H9 (cell line): ENCODE measurements at regions not wholly inside any gene's neighbourhood (a gene's known extent, or its start where the extent isn't known, plus 50 kb on each side); places are given as distances from the start of the nearest gene placed in this dataset.

Source experiments
- DNase-seq: peaks from one replicate; pipeline ENCODE4 v3.0.0-alpha.2; 2017
- H2AFZ ChIP-seq: one replicate; pipeline ENCODE4 v1.6.1; 2013; ENCODE audit warnings: mild to moderate bottlenecking, low read length, control low read depth, moderate library complexity
- H2AK5ac ChIP-seq: 2 replicates; pipeline ENCODE4 v1.6.1; 2013; ENCODE audit warnings: low read length, control low read depth, mixed read lengths; ENCODE audit not compliant: insufficient read length
- H2BK120ac ChIP-seq: one replicate; pipeline ENCODE4 v1.6.1; 2013; ENCODE audit warnings: low read depth, mild to moderate bottlenecking, low read length, control low read depth, inconsistent platforms; ENCODE audit not compliant: poor library complexity, severe bottlenecking
- H2BK12ac ChIP-seq: 2 replicates; pipeline ENCODE4 v1.6.1; 2013; ENCODE audit warnings: low read length, control low read depth, mixed read lengths, low read depth; ENCODE audit not compliant: insufficient read length
- H2BK15ac ChIP-seq: 2 replicates; pipeline ENCODE4 v1.6.1; 2013; ENCODE audit warnings: low read depth, low read length, control low read depth
- H2BK20ac ChIP-seq: one replicate; pipeline ENCODE4 v1.6.1; 2013; ENCODE audit warnings: low read depth, mild to moderate bottlenecking, low read length, control low read depth, inconsistent platforms; ENCODE audit not compliant: poor library complexity, severe bottlenecking
- H2BK5ac ChIP-seq: 2 replicates; pipeline ENCODE4 v1.6.1; 2013; ENCODE audit warnings: low read length, control low read depth, mixed read lengths; ENCODE audit not compliant: insufficient read length
- H3K14ac ChIP-seq: 2 replicates; pipeline ENCODE4 v1.6.1; 2013; ENCODE audit warnings: low read length, control low read depth; ENCODE audit not compliant: insufficient read depth
- H3K18ac ChIP-seq: 2 replicates; pipeline ENCODE4 v1.6.1; 2013; ENCODE audit warnings: low read depth, mild to moderate bottlenecking, mixed read lengths, low read length, control low read depth; ENCODE audit not compliant: insufficient read length
- H3K23ac ChIP-seq: 2 replicates; pipeline ENCODE4 v1.6.1; 2013; ENCODE audit warnings: low read length, control low read depth, mixed read lengths, low read depth; ENCODE audit not compliant: insufficient read length
- H3K23me2 ChIP-seq: 2 replicates; pipeline ENCODE4 v1.6.1; 2013; ENCODE audit warnings: low read depth, mild to moderate bottlenecking, mixed read lengths, low read length, control low read depth; ENCODE audit not compliant: insufficient read length, poor library complexity, severe bottlenecking
- H3K27ac ChIP-seq: 2 replicates; pipeline ENCODE4 v1.5.1; 2013; ENCODE audit warnings: low read length, control low read depth, mixed read lengths, low read depth; ENCODE audit not compliant: insufficient read length
- H3K27me3 ChIP-seq: 2 replicates; pipeline ENCODE4 v1.6.1; 2013; ENCODE audit warnings: low read length, control low read depth, inconsistent platforms; ENCODE audit not compliant: insufficient read depth
- H3K4ac ChIP-seq: 2 replicates; pipeline ENCODE4 v1.6.1; 2013; ENCODE audit warnings: low read depth, mild to moderate bottlenecking, control low read depth, inconsistent platforms, low read length, moderate library complexity
- H3K4me1 ChIP-seq: 2 replicates; pipeline ENCODE4 v1.6.1; 2013; ENCODE audit warnings: low read length, control low read depth, inconsistent platforms; ENCODE audit not compliant: insufficient read depth
- H3K4me2 ChIP-seq: 2 replicates; pipeline ENCODE4 v1.6.1; 2013; ENCODE audit warnings: low read length, control low read depth, mixed read lengths; ENCODE audit not compliant: insufficient read length, insufficient read depth
- H3K56ac ChIP-seq: 2 replicates; pipeline ENCODE4 v1.6.1; 2013; ENCODE audit warnings: low read depth, mild to moderate bottlenecking, mixed read lengths, low read length, control low read depth; ENCODE audit not compliant: insufficient read length
- H3K79me1 ChIP-seq: 2 replicates; pipeline ENCODE4 v1.6.1; 2013; ENCODE audit warnings: low read depth, mild to moderate bottlenecking, moderate library complexity, low read length, control low read depth, inconsistent platforms; ENCODE audit not compliant: insufficient read depth, poor library complexity, severe bottlenecking
- H3K79me2 ChIP-seq: 2 replicates; pipeline ENCODE4 v1.6.1; 2013; ENCODE audit warnings: low read length, control low read depth, inconsistent platforms; ENCODE audit not compliant: insufficient read depth
- H3K9ac ChIP-seq: 2 replicates; pipeline ENCODE4 v1.6.1; 2013; ENCODE audit warnings: low read length, control low read depth, mixed read lengths; ENCODE audit not compliant: insufficient read length; ENCODE audit errors: extremely low read depth
- H3K9me3 ChIP-seq: one replicate; pipeline ENCODE4 v1.6.1; 2013; ENCODE audit warnings: low read depth, low read length, inconsistent platforms; ENCODE audit not compliant: control insufficient read depth
- H3T11ph ChIP-seq: one replicate; pipeline ENCODE4 v1.6.1; 2013; ENCODE audit warnings: mild to moderate bottlenecking, low read length, control low read depth, inconsistent platforms
- H4K20me1 ChIP-seq: one replicate; pipeline ENCODE4 v1.6.1; 2013; ENCODE audit not compliant: control insufficient read depth, insufficient read length, insufficient read depth
- H4K5ac ChIP-seq: 2 replicates; pipeline ENCODE4 v1.6.1; 2013; ENCODE audit warnings: low read depth, mild to moderate bottlenecking, mixed read lengths, low read length, control low read depth; ENCODE audit not compliant: insufficient read length
- H4K8ac ChIP-seq: replicated peaks from 2 replicates; pipeline ENCODE4 v1.6.1; 2013; ENCODE audit warnings: low read length, control low read depth, mixed read lengths, low read depth; ENCODE audit not compliant: insufficient read length
- H4K91ac ChIP-seq: 2 replicates; pipeline ENCODE4 v1.6.1; 2013; ENCODE audit warnings: low read depth, mild to moderate bottlenecking, moderate library complexity, mixed read lengths, low read length, control low read depth; ENCODE audit not compliant: insufficient read length
- H3K27ac Mint-ChIP-seq, 3 experiments: 2 replicates in 2 of 3; 3 replicates in 1 of 3; pipeline ENCODE4 v1.8.0; 2020 to 2021; ENCODE audit warnings: mixed read lengths in 3 of 3, mild to moderate bottlenecking in 1 of 3, moderate library complexity in 1 of 3
- H3K27me3 Mint-ChIP-seq: 2 replicates; pipeline ENCODE4 v1.8.0; 2021; ENCODE audit warnings: low read depth, mild to moderate bottlenecking, moderate library complexity, mixed read lengths
- H3K36me3 Mint-ChIP-seq, 3 experiments: 2 replicates in 2 of 3; 3 replicates in 1 of 3; pipeline ENCODE4 v1.8.0; 2020 to 2021; ENCODE audit warnings: low read depth in 3 of 3, mixed read lengths in 3 of 3; ENCODE audit not compliant: insufficient read depth in 1 of 3
- H3K4me1 Mint-ChIP-seq, 2 experiments: 2 replicates each; pipeline ENCODE4 v1.8.0; 2020; ENCODE audit warnings: mixed read lengths in 2 of 2
- H3K4me3 Mint-ChIP-seq, 2 experiments: 2 replicates in 1 of 2; 3 replicates in 1 of 2; pipeline ENCODE4 v1.8.0; 2020 to 2021; ENCODE audit warnings: mild to moderate bottlenecking in 2 of 2, mixed read lengths in 2 of 2, moderate library complexity in 1 of 2
- H3K9me3 Mint-ChIP-seq, 2 experiments: 2 replicates in 1 of 2; 3 replicates in 1 of 2; pipeline ENCODE4 v1.8.0; 2020; ENCODE audit warnings: mild to moderate bottlenecking in 2 of 2, mixed read lengths in 2 of 2, moderate library complexity in 1 of 2
- WGBS: extraction: QIAGEN DNeasy Blood & Tissue Kit; methylation state at CpG from one replicate; pipeline ENCODE4 v1.1.7; 2013; ENCODE audit warnings: missing lambda C conversion rate, low lambda C conversion rate, mixed read lengths; ENCODE audit not compliant: insufficient read length; ENCODE audit errors: extremely low coverage; 5-methylcytosine and 5-hydroxymethylcytosine counted together
- TF ChIP-seq, protein P1 (sequence below): fragments of 200-600 bp; sonication (generic); conservative IDR thresholded peaks from 3 replicates; pipeline ENCODE4 v1.8.0; 2021; ENCODE audit warnings: antibody characterized with exemption, mild to moderate bottlenecking

DNA sequence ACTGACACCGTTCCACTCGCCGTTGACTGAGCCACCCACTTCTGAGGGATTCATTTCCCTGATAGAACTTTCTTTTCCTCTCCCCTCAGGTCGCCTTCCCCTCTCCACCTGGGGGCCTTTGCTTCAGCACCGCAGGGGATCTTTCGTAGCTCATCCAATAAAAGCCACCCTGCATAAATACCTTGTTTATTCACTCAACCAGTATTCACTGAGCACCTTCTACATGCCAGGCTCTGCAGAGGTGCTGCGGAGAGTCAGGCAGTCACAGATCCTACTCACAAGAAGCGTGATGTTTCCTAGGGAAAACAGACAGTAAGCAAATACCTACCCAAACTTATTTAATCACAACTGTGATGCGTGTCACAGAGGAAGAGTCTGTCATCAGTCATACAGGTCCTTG, 127.7 kb downstream of the TEX36 start:
- Histone ChIP-seq H3K9me3 (no peaks in the 10 kb centered on the region), H3K9ac (no peak overlapping the region), H3K23ac (no peak overlapping the region), H4K8ac (no peak overlapping the region), H2AK5ac (no peak overlapping the region), H3K56ac (no peak overlapping the region), H2BK12ac (no peak overlapping the region), H4K20me1 (no peaks in the 10 kb centered on the region), H3T11ph (no peak overlapping the region), H4K91ac (no peak overlapping the region), H2BK120ac (no peak overlapping the region), H3K23me2 (no peaks in the 10 kb centered on the region), H3K4ac (no peak overlapping the region), H2AFZ (no peak overlapping the region), H3K27ac (no peak overlapping the region), H2BK15ac (no peak overlapping the region), H4K5ac (no peak overlapping the region), H2BK20ac (no peak overlapping the region), H3K27me3 (no peaks in the 10 kb centered on the region), H3K79me1 (no peaks in the 10 kb centered on the region), H3K4me1 (no peaks in the 10 kb centered on the region; the same call in 1 of the 2 replicates), H3K79me2 (no peaks in the 10 kb centered on the region), H3K18ac (no peak overlapping the region), H3K4me2 (no peak overlapping the region), H3K14ac (no peak overlapping the region), H2BK5ac (no peak overlapping the region)
- no CpG with 5 or more reads among the region's 9 CpGs for WGBS
- Mint-ChIP-seq H3K27me3 (peaks cover 9% of the 10 kb centered on the region), H3K27ac (peak overlapping the region in 1 of 3 experiments; percentile 71; a peak in 3 of 7 replicates), H3K4me3 (no peak overlapping the region), H3K9me3 (peaks cover 4 to 6% of the 10 kb centered on the region in 2 experiments; a peak in 3 of 5 replicates), H3K36me3 (no peaks in the 10 kb centered on the region), H3K4me1 (peaks cover 10 to 13% of the 10 kb centered on the region in 2 experiments)
- DNase-seq = no peak
- TF ChIP-seq, protein P1, sequence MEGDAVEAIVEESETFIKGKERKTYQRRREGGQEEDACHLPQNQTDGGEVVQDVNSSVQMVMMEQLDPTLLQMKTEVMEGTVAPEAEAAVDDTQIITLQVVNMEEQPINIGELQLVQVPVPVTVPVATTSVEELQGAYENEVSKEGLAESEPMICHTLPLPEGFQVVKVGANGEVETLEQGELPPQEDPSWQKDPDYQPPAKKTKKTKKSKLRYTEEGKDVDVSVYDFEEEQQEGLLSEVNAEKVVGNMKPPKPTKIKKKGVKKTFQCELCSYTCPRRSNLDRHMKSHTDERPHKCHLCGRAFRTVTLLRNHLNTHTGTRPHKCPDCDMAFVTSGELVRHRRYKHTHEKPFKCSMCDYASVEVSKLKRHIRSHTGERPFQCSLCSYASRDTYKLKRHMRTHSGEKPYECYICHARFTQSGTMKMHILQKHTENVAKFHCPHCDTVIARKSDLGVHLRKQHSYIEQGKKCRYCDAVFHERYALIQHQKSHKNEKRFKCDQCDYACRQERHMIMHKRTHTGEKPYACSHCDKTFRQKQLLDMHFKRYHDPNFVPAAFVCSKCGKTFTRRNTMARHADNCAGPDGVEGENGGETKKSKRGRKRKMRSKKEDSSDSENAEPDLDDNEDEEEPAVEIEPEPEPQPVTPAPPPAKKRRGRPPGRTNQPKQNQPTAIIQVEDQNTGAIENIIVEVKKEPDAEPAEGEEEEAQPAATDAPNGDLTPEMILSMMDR = no peak
